NOMO-1 treated with dmso at 0.1 percent for 144 hours (cell line): ENCODE measurements at regions not wholly inside any gene's neighbourhood (a gene's known extent, or its start where the extent isn't known, plus 50 kb on each side); places are given as distances from the start of the nearest gene placed in this dataset.

ENCODE experiments used
- DNase-seq: peaks from one replicate; lab custom pipeline; 2025; ENCODE audit not compliant: unreplicated experiment; lab: John Stamatoyannopoulos, UW

- DNase-seq: no peak
Observed at GRCh38 chr15:91784973-91785709, 68.4 kb upstream of the SLCO3A1 start.

GRCh38 chr15:91787198-91787597 is 66.3 kb upstream of the SLCO3A1 start:
- no peak for DNase-seq

GRCh38 chr15:91789136-91789535 is 64.4 kb upstream of the SLCO3A1 start:
- DNase-seq: no peak

GRCh38 chr15:91790836-91791235 is 62.7 kb upstream of the SLCO3A1 start:
- DNase-seq: no peak

- DNase-seq: no peak
Observed at GRCh38 chr15:91793771-91794170, 59.7 kb upstream of the SLCO3A1 start.

GRCh38 chr15:91795235-91795634 is 58.3 kb upstream of the SLCO3A1 start:
- no peak for DNase-seq

GRCh38 chr15:91801836-91802534 is 51.5 kb upstream of the SLCO3A1 start:
- DNase-seq: no peak

GRCh38 chr15:91803260-91803659 is 50.2 kb upstream of the SLCO3A1 start:
- DNase-seq: no peak
